K562 (cell line): ENCODE measurements at regions not wholly inside any gene's neighbourhood (a gene's known extent, or its start where the extent isn't known, plus 50 kb on each side); places are given as distances from the start of the nearest gene placed in this dataset.

Experiments
- ETS1 ChIP-seq: conservative IDR thresholded peaks from 2 replicates; pipeline ENCODE4 v1.6.1; 2011; ENCODE audit warnings: low read depth, mild to moderate bottlenecking, low read length; ENCODE audit not compliant: control insufficient read depth
- FOXJ3 ChIP-seq: sonication (generic); formaldehyde crosslinking; IDR thresholded peaks from 2 replicates; pipeline ENCODE4 v1.4.0; 2020; ENCODE audit warnings: mild to moderate bottlenecking, missing genetic modification reagents
- TFE3 ChIP-seq: fragments of 450-650 bp; formaldehyde crosslinking; IDR thresholded peaks from 2 replicates; pipeline ENCODE4 v1.4.0; 2020; ENCODE audit warnings: mild to moderate bottlenecking, mixed read lengths

GRCh38 chr12:127928178-127928577 lies 338.8 kb upstream of the TMEM132C start:
- TF ChIP-seq FOXJ3 (CRISPR knock-in tag) (no peak), ETS1 (no peak), TFE3 (CRISPR knock-in tag) (no peak)
